ENCODE measurements at regions not wholly inside any gene's neighbourhood (a gene's known extent, or its start where the extent isn't known, plus 50 kb on each side); places are given as distances from the start of the nearest gene placed in this dataset.
A peak's percentile ranks its signal among the peaks of the same experiment; 100 is the strongest.

DNA sequence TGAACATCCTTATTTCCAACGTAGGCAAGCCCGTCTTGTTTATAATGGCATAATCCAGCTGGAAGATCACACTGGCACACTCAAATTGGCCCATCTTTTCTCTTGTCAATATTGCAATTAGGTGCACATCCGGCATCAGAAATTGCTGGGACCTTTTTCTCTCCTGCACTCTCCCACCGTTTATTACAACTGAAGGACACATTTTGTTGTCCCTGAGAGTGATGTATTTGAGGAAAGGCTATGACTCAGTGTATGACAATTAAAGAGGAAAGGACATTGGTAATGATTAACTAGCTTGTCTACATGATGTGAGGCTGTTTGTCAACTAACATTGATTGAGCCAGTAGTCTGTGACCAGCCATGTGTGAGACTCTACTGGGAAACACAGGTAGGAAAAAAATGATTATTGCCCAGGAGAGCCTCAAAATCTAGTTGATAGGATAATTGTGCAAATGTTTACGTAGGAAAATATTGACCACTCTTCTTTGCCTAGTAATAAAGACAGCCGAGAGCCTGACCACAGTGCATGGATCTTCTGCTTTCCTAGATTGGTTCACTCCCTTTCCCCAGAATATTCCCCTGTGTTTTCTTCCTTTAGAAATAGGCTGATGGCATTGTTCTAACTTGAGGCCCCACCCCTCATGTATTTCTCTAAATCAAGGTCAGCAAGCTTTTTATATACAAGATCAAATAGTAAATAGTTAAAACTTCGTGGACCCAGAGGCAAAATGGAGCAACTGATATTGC, 230.0 kb upstream of the BTBD3 start (continued):
- TF ChIP-seq, protein P1, sequence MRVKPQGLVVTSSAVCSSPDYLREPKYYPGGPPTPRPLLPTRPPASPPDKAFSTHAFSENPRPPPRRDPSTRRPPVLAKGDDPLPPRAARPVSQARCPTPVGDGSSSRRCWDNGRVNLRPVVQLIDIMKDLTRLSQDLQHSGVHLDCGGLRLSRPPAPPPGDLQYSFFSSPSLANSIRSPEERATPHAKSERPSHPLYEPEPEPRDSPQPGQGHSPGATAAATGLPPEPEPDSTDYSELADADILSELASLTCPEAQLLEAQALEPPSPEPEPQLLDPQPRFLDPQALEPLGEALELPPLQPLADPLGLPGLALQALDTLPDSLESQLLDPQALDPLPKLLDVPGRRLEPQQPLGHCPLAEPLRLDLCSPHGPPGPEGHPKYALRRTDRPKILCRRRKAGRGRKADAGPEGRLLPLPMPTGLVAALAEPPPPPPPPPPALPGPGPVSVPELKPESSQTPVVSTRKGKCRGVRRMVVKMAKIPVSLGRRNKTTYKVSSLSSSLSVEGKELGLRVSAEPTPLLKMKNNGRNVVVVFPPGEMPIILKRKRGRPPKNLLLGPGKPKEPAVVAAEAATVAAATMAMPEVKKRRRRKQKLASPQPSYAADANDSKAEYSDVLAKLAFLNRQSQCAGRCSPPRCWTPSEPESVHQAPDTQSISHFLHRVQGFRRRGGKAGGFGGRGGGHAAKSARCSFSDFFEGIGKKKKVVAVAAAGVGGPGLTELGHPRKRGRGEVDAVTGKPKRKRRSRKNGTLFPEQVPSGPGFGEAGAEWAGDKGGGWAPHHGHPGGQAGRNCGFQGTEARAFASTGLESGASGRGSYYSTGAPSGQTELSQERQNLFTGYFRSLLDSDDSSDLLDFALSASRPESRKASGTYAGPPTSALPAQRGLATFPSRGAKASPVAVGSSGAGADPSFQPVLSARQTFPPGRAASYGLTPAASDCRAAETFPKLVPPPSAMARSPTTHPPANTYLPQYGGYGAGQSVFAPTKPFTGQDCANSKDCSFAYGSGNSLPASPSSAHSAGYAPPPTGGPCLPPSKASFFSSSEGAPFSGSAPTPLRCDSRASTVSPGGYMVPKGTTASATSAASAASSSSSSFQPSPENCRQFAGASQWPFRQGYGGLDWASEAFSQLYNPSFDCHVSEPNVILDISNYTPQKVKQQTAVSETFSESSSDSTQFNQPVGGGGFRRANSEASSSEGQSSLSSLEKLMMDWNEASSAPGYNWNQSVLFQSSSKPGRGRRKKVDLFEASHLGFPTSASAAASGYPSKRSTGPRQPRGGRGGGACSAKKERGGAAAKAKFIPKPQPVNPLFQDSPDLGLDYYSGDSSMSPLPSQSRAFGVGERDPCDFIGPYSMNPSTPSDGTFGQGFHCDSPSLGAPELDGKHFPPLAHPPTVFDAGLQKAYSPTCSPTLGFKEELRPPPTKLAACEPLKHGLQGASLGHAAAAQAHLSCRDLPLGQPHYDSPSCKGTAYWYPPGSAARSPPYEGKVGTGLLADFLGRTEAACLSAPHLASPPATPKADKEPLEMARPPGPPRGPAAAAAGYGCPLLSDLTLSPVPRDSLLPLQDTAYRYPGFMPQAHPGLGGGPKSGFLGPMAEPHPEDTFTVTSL (CRISPR knock-in tag; IDR thresholded peaks at IDR 0.05; ENCODE audit: borderline replicate concordance): peak; percentile 98; the same call in 1 of the 2 replicates
- TF ChIP-seq TRIM24 (CRISPR knock-in tag; IDR thresholded peaks at IDR 0.05) (no peak), BORCS8-MEF2B (CRISPR knock-in tag; IDR thresholded peaks at IDR 0.05) (no peak), HOXA3 (CRISPR knock-in tag; IDR thresholded peaks at IDR 0.05) (no peak), TBP (CRISPR knock-in tag; IDR thresholded peaks at IDR 0.05) (no peak), FOXK1 (CRISPR knock-in tag; IDR thresholded peaks at IDR 0.05; ENCODE audit: borderline replicate concordance, low read depth) (peak; percentile 77), REXO4 (CRISPR knock-in tag; IDR thresholded peaks at IDR 0.05; ENCODE audit: borderline replicate concordance) (no peak), GPN1 (CRISPR knock-in tag; IDR thresholded peaks at IDR 0.05; ENCODE audit: borderline replicate concordance) (no peak), ZNF335 (CRISPR knock-in tag; IDR thresholded peaks at IDR 0.05) (peak; percentile 49; the same call in 1 of the 2 replicates), TAF15 (IDR thresholded peaks at IDR 0.05; ENCODE audit: low read depth, low read length, poor library complexity, severe bottlenecking) (no peak), HIVEP1 (CRISPR knock-in tag; IDR thresholded peaks at IDR 0.05) (no peak), GABPA (IDR thresholded peaks at IDR 0.05; ENCODE audit: low read depth, low read length) (no peak), GABPA (CRISPR knock-in tag; IDR thresholded peaks at IDR 0.05; ENCODE audit: low read depth) (peak; percentile 55; the same call in 1 of the 2 replicates)
- TF ChIP-seq, protein P2, sequence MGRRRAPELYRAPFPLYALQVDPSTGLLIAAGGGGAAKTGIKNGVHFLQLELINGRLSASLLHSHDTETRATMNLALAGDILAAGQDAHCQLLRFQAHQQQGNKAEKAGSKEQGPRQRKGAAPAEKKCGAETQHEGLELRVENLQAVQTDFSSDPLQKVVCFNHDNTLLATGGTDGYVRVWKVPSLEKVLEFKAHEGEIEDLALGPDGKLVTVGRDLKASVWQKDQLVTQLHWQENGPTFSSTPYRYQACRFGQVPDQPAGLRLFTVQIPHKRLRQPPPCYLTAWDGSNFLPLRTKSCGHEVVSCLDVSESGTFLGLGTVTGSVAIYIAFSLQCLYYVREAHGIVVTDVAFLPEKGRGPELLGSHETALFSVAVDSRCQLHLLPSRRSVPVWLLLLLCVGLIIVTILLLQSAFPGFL (CRISPR knock-in tag; IDR thresholded peaks at IDR 0.05): no peak
- TF ChIP-seq, protein P3, sequence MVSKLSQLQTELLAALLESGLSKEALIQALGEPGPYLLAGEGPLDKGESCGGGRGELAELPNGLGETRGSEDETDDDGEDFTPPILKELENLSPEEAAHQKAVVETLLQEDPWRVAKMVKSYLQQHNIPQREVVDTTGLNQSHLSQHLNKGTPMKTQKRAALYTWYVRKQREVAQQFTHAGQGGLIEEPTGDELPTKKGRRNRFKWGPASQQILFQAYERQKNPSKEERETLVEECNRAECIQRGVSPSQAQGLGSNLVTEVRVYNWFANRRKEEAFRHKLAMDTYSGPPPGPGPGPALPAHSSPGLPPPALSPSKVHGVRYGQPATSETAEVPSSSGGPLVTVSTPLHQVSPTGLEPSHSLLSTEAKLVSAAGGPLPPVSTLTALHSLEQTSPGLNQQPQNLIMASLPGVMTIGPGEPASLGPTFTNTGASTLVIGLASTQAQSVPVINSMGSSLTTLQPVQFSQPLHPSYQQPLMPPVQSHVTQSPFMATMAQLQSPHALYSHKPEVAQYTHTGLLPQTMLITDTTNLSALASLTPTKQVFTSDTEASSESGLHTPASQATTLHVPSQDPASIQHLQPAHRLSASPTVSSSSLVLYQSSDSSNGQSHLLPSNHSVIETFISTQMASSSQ (IDR thresholded peaks at IDR 0.05; ENCODE audit: low read depth): peak; percentile 99
- TF ChIP-seq, protein P3 (CRISPR knock-in tag; IDR thresholded peaks at IDR 0.05; ENCODE audit: borderline replicate concordance): peak; percentile 93
- TF ChIP-seq, protein P4, sequence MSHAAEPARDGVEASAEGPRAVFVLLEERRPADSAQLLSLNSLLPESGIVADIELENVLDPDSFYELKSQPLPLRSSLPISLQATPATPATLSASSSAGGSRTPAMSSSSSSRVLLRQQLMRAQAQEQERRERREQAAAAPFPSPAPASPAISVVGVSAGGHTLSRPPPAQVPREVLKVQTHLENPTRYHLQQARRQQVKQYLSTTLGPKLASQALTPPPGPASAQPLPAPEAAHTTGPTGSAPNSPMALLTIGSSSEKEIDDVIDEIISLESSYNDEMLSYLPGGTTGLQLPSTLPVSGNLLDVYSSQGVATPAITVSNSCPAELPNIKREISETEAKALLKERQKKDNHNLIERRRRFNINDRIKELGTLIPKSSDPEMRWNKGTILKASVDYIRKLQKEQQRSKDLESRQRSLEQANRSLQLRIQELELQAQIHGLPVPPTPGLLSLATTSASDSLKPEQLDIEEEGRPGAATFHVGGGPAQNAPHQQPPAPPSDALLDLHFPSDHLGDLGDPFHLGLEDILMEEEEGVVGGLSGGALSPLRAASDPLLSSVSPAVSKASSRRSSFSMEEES (CRISPR knock-in tag; IDR thresholded peaks at IDR 0.05): 0 out of 2 replicates have a peak, but pooled peaks have one; percentile 20
